Inflammatory macrophage (primary cell): ENCODE measurements at regions not wholly inside any gene's neighbourhood (a gene's known extent, or its start where the extent isn't known, plus 50 kb on each side); places are given as distances from the start of the nearest gene placed in this dataset.
A peak's percentile ranks its signal among the peaks of the same experiment; 100 is the strongest.

Experiments used
- DNase-seq, 2 donors: peaks; one replicate each; pipeline ENCODE4 v3.0.0-alpha.2; 2020 to 2022

- DNase-seq, result no peak
These were observed 562.9 kb upstream of the ADARB2 start for GRCh38 chr10:2300231-2300630.

- no peak for DNase-seq
These were observed 559.0 kb upstream of the ADARB2 start for GRCh38 chr10:2296179-2296891.

GRCh38 chr10:2294739-2295138, 557.4 kb upstream of the ADARB2 start:
- DNase-seq, result no peak

GRCh38 chr10:2284071-2284470, 546.7 kb upstream of the ADARB2 start:
- no peak for DNase-seq

GRCh38 chr10:2282202-2282601, 544.9 kb upstream of the ADARB2 start:
- DNase-seq, result no peak

GRCh38 chr10:2280713-2281300, 543.5 kb upstream of the ADARB2 start:
- no peak for DNase-seq

GRCh38 chr10:2279711-2280110, 542.4 kb upstream of the ADARB2 start:
- DNase-seq, result no peak

- no peak for DNase-seq
These were observed 541.0 kb upstream of the ADARB2 start for GRCh38 chr10:2278363-2278762.

GRCh38 chr10:2263561-2263960, 526.2 kb upstream of the ADARB2 start:
- peak in 1 of 2 donors; percentile 4 for DNase-seq

DNA sequence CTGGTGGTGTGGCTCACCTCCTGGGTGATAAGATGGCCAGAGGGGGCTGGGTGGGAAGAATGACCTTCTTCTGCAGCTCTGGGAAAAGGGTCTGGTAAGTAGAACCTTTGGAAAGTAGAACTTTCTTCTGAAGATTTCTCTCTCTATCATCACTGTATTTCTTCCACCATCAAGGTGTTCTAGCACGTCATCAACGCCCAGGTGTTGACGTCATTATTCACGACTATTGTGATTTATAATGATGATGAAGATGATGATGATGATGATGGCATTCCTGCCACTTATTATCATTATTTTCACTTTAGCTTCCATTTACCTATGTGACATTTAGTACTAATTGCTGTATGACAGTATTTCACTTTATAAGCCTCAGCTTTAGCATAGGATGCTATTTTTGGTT, 525.6 kb upstream of the ADARB2 start:
- no peak for DNase-seq

DNA sequence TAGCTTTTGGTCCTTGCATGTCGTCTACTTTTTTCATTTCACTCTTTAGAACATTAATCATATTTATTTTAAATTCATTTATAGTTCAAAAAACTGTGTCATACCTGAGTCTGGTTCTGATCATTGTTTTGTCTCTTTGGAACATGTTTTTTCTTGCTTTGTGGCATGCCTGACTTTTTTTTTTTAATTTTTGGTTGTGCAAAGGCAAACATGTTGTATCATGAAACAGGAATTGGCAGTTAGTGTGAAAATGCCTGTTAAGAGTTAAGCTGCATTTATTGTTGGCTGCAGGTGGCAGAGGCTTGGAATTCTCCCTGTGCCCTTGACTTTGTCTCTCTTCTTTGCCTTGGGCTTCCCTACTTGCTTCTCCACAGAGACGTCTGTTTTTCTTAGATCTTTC, 525.0 kb upstream of the ADARB2 start:
- no peak for DNase-seq

- DNase-seq, result no peak
These were observed 518.9 kb upstream of the ADARB2 start for GRCh38 chr10:2256241-2256640.

GRCh38 chr10:2252096-2252495, 514.8 kb upstream of the ADARB2 start:
- DNase-seq, result no peak

DNA sequence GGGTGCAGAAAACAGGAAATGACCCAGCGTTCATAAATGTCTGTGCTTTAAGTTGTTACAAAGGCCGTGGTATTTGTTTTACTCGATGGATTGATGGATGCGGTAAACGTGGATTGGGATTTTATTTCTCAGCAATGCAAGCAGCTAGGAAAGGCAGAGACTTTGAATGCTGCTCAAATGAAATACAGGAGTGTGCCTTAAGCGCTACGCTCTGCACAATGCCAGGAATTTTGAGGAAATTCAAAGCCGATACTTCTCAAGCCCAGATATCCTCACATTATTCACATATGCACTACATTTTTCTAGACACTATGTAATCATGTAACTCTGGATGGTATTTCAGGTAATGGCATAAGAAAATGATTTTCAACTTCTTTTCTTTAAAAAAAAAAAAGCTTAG, 514.3 kb upstream of the ADARB2 start:
- DNase-seq, result no peak

- DNase-seq, result no peak
These were observed 509.4 kb upstream of the ADARB2 start for GRCh38 chr10:2246747-2247146.

- no peak for DNase-seq
These were observed 508.3 kb upstream of the ADARB2 start for GRCh38 chr10:2245580-2245979.

DNA sequence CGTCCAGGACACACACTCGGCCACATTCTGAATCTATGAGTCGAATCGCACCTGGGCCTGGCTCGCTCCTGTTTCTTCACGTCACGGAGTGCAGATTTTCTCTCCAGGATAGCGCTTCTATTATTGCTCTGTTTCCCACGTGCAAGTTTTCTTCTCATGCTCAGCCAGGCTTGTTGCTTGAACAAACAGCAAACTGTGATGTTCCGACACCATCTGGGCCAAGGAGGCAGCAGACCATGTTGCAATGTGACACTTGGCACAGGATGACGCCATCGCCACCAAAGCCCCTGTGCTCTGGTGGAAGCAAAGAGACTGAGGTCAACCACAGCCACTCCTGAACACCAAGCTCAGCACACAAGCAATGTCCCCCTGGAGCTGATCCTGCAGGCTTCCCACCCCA, 507.1 kb upstream of the ADARB2 start:
- DNase-seq, result no peak

GRCh38 chr10:2236876-2237275, 499.6 kb upstream of the ADARB2 start:
- DNase-seq, result no peak

DNA sequence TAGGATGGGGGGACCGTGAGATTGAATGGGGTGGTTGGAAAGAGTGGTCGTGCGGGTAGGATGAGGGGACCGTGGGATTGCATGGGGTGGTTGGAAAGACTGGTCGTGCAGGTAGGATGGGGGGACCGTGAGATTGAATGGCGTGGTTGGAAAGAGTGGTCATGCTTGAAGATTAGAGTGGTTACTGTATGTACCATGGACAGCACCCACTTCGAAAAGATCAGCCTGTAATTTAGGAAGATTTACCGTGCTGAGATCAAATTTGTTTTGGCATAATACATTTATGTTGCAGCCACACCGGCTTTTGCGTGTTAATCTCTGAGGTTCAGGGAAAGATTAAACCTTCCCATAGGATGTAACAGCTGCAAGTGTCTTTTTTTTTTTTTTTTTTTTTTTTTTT, 495.2 kb upstream of the ADARB2 start:
- DNase-seq, result no peak

- DNase-seq, result no peak
These were observed 493.2 kb upstream of the ADARB2 start for GRCh38 chr10:2230478-2230877.

DNA sequence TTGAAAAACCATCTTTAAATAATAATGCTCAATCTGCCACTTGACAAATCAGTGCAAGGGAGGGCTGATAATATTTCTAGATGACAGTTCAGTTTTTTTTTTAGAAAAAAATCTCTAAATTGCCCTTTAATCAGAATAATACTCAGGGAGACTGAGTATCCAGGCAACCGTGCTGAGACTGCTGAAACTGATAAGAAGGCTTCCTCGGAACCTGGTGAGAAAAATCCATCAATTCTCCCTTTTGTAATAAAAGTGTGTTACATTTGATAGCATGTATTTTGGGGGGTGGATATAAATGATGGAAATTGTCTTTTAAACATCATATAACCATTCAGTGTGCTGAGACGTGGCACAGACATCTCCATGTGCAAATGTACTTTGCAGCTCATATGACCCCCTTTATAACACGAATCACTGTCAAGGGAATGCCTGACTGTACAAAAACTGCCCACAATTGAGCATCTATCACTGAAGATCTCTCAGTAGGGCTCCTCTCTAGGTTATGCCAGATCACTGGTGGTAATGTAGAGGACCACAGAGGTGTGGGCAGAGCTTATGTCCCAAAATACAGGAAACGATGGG, 491.1 kb upstream of the ADARB2 start:
- no peak for DNase-seq

GRCh38 chr10:2225609-2226008, 488.3 kb upstream of the ADARB2 start:
- no peak for DNase-seq

DNA sequence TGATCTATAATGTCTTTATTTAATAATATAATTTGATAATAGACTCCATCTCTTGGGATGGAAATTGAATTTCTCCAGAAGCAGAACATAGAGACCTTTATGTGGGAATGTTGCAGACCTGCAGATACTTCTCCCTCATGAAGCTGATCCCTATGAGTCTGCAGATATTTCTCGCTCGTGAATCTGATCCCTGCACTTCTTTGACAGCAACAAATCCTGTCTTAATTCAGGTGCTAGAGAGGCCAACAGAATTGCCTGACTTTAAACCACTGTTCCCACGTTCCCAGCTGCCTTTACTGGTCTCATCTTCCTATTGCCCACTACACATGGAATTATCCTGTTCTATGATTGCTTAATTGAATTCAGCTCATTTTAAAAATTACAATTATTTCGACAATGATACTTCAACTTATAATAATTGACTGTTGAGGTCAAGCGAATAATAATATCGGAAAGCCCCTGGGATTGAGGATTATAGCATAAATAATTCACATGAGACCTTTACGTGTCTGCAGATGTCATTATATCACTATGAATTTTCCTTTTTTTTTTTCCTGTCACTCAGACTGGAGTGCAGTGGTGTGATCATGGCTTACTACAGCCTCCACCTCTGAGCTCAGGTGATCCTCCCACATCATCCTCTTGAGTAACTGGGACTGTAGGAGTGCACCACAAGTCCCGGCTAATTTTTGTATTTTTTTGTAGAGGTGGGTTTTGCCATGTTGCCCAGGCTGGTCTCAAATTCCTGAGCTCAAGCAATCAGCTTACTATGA, 486.4 kb upstream of the ADARB2 start:
- DNase-seq, result no peak

GRCh38 chr10:2222631-2223030, 485.3 kb upstream of the ADARB2 start:
- DNase-seq, result no peak
